ENCODE measurements at regions not wholly inside any gene's neighbourhood (a gene's known extent, or its start where the extent isn't known, plus 50 kb on each side); places are given as distances from the start of the nearest gene placed in this dataset.
"Not testable (repeated sequence)": the region's sequence is repeated elsewhere in the genome, so short reads cannot be mapped to it uniquely, and the experiment has no call there.

GRCh38 chr1:96144636-96145035 lies 576.9 kb upstream of the PTBP2 start:
- DNase-seq (ENCODE audit: low spot score) = no peak
- in situ Hi-C loops (cut with MboI; ENCODE audit: low pct_unique_long_range_greater_than_20kb, low sequenced_read_pairs, unreplicated experiment) = no loop called here
- TF ChIP-seq CTCF (IDR thresholded peaks at IDR 0.05; ENCODE audit: extremely low read depth, insufficient read depth, missing control alignments) = no peak

- in situ Hi-C loops (cut with MboI; ENCODE audit: low pct_unique_long_range_greater_than_20kb, low sequenced_read_pairs, unreplicated experiment) = no loop called here
- DNase-seq (ENCODE audit: low spot score) = no peak
- no peak for TF ChIP-seq CTCF (IDR thresholded peaks at IDR 0.05; ENCODE audit: extremely low read depth, insufficient read depth, missing control alignments)
These were observed 576.1 kb upstream of the PTBP2 start for GRCh38 chr1:96145492-96145891.

- in situ Hi-C loops (cut with MboI; ENCODE audit: low pct_unique_long_range_greater_than_20kb, low sequenced_read_pairs, unreplicated experiment); DNase-seq (ENCODE audit: low spot score): not testable (repeated sequence)
These were observed 568.6 kb upstream of the PTBP2 start for GRCh38 chr1:96152957-96153356.

GRCh38 chr1:96157101-96157500 lies 564.5 kb upstream of the PTBP2 start:
- no peak for DNase-seq (ENCODE audit: low spot score)
- in situ Hi-C loops (cut with MboI; ENCODE audit: low pct_unique_long_range_greater_than_20kb, low sequenced_read_pairs, unreplicated experiment) = no loop called here
- no peak for TF ChIP-seq CTCF (IDR thresholded peaks at IDR 0.05; ENCODE audit: extremely low read depth, insufficient read depth, missing control alignments)

- no peak for TF ChIP-seq CTCF (IDR thresholded peaks at IDR 0.05; ENCODE audit: extremely low read depth, insufficient read depth, missing control alignments)
- no peak for DNase-seq (ENCODE audit: low spot score)
- in situ Hi-C loops (cut with MboI; ENCODE audit: low pct_unique_long_range_greater_than_20kb, low sequenced_read_pairs, unreplicated experiment) = no loop called here
These were observed 562.2 kb upstream of the PTBP2 start for GRCh38 chr1:96159379-96159778.

GRCh38 chr1:96164053-96164452 lies 557.5 kb upstream of the PTBP2 start:
- no peak for DNase-seq (ENCODE audit: low spot score)
- no peak for TF ChIP-seq CTCF (IDR thresholded peaks at IDR 0.05; ENCODE audit: extremely low read depth, insufficient read depth, missing control alignments)
- in situ Hi-C loops (cut with MboI; ENCODE audit: low pct_unique_long_range_greater_than_20kb, low sequenced_read_pairs, unreplicated experiment) = no loop called here

- no peak for DNase-seq (ENCODE audit: low spot score)
- in situ Hi-C loops (cut with MboI; ENCODE audit: low pct_unique_long_range_greater_than_20kb, low sequenced_read_pairs, unreplicated experiment) = no loop called here
- TF ChIP-seq CTCF (IDR thresholded peaks at IDR 0.05; ENCODE audit: extremely low read depth, insufficient read depth, missing control alignments) = no peak
These were observed 543.5 kb upstream of the PTBP2 start for GRCh38 chr1:96178053-96178452.
